GM19025 (cell line): ENCODE measurements at regions not wholly inside any gene's neighbourhood (a gene's known extent, or its start where the extent isn't known, plus 50 kb on each side); places are given as distances from the start of the nearest gene placed in this dataset.
"Not testable (repeated sequence)": the region's sequence is repeated elsewhere in the genome, so short reads cannot be mapped to it uniquely, and the experiment has no call there.

Source experiments
- ATAC-seq: cut with Tn5 transposase; IDR thresholded peaks from one replicate; pipeline ENCODE4 v1.9.1; 2021; ENCODE audit warnings: mild to moderate bottlenecking, low read depth, moderate library complexity; ENCODE audit not compliant: unreplicated experiment

DNA sequence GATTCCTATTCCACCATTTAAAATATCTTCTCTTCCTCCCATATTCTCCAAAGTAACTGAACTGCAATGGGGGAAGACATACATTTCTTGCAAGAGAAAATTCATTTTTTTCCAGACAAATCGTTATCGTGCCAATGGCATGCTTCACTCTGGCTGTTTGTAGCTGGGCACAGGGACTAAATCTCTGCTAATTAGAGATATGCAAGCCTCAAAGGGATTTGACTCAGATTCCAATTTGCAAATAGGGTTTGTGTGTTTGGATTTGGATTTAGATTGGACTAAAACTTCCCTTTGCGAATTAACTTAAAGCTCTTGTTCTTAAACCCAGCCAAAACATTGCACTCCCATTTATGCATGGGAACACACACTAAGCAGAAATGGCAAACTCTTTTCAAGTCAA lies 276.2 kb upstream of the DUSP10 start:
- no peak for ATAC-seq

DNA sequence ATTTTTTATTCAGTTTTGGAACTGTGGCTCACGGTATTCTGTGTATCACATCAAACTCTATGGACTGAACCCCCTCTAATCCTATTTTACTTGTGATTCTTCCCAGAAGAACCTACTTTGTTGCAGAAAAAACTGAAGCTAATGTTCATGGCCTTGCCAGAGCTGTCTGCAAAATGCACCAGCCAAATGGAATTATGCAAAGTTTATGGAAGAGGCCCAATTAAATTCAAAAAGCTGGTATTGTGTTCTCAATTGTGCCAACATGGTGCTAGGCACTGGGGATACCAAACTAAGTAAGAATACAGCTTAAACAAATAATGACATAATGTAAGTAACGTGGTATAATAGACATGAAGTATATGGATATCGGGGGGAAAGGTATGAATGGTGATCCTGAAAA lies 273.8 kb upstream of the DUSP10 start:
- no peak for ATAC-seq

DNA sequence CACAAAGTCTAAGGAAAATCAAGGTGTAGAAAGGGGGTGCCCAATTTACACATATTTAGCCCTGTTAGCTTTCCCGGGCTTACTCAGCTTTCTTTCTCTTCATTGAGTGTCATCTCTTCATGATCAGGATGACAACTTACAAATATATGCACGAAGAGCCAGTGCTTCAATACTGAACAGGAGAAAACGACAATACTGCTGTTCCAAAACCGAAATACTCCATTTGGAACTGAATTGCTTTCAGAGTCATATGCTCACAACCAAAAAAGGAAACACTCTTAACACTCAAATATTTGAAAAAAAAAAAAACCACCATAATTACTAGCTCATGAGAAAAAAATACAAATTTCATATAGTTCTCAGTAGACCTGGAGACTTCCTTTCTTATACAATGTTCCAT lies 272.1 kb upstream of the DUSP10 start:
- no peak for ATAC-seq

DNA sequence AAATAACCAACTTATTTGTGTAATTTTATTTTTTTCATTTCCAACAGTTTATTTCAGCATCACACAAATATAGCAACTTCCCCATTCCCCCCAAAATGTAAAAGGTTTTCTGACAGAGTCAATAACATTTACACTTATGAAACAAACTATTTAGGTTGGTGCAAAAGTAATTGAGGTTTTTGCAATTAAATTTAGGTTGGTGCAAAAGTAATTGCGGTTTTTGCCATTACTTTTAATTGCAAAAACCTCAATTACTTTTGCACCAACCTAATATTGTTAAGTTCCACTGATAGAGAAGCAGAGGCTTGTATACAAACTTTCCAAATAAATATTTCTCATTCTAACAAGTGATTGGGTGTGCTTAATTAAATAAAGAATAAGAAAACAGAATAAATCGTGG lies 270.9 kb upstream of the DUSP10 start:
- ATAC-seq, result no peak

DNA sequence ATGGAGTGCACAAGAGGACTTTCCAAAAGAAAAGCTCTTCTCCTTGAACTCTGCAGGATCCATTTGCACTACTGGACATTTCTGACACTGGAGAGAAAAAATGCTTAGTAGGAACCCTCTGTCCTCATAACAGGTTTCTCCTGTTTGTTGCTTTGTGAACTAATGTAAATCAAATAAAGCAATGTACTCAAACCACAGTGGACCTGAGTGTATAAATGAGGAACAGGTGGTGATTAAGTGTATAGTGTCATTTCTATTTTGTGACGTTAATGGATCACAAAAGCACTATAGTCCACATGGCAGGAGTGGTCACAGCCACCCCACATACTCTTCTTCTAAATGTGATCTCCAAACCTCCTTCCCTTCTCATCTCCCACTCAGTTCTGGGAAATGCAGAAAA lies 268.4 kb upstream of the DUSP10 start:
- no peak for ATAC-seq

DNA sequence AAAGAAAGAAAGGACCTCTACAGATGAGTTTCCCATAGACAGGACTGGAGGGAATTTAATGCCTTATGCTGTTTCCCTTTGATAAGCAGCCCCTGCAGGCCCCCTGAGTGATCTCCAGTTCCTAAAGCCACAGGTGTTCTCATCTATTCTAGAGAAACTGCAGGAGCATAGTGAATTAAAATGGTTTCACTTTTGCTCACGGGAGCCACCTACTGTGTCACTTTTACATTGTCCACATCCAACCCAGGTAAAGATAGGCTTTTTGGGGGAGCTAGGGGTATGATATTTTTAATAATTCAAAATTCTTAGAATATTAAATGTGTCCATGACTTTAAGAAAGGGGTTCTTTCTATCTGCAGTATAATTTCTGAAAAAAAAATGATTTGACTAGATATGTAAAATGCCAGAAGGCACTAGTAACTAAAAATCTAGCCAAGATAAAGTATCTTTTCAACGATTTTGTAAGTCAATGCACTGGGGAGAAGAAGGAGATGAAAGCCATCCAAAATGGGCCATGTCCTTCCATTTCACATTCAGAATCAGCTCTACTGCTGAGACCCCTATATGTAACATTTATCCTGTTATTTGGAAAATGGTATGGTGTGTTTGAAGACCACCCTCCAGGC lies 267.3 kb upstream of the DUSP10 start:
- no peak for ATAC-seq

DNA sequence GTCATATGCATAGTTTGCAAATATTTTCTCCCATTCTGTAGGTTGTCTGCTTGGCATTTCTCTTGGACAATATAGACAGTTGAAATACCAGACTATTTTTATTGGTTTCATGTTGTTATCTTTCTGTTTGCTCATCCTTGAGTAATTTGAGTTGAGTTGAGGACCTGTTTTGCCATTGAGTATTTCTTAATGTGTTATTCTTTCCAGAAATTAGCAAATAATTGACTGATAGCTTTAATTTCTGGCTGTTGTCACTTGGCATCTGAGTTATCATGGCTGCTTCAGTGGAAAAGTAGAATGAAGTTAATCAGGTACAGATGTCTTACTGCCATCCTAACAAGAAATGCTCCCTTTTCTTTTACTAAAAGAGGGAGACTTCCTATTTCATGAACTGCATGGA lies 264.8 kb upstream of the DUSP10 start:
- no peak for ATAC-seq

DNA sequence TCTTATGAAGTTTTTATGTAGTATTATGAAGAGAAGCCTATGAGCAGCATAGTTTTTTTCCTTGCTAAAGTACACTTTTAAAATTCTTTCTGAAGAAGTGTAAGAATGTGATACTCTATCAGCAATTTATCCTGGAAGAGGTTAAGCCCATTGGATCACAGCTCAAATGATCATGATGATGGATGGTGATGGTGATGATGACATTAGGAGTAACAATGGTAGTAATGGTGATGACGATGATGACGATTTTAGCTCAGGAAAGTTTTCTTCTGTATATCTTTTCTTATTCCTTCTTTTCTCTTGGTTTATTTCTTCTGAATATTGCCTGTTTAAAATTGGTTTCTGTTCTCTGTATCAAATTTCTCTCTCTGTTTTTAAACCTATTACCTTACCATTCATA lies 262.9 kb upstream of the DUSP10 start:
- no peak for ATAC-seq

DNA sequence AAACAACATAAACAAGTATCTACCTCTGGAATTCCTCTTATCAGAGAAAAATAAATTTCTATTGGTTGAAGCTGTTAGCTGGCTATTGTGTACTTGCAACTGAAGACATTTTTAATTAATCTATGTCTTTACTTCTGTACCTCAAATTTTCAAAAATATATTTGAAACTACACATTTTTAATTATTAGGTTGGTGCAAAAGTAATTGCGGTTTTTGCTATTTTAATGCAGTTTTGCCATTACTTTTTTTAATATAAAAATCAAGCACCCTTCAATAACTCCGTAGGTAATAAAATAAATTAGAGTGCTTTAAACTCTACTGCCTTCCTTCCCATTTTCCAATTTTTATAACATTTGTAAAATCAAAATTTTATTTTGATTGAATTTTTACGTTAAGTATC lies 262.1 kb upstream of the DUSP10 start:
- no peak for ATAC-seq

DNA sequence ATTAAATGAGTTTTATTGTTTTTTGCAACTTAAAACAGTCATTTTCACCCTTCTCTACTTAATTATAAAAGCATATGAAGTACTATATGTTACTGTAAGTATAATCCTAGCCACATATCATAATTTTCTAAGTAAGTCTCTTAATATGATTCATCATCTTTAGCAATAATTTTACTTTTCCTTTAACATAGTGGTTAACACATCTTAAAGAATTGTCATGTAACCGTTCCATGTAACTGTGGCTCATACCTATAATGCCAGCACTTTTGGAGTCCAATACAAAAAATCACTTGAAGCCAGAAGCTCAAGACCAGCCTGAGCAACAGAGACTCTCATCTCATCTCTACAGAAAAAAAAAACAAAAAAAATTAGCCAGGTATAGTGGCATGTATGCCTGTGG lies 260.6 kb upstream of the DUSP10 start:
- no peak for ATAC-seq

DNA sequence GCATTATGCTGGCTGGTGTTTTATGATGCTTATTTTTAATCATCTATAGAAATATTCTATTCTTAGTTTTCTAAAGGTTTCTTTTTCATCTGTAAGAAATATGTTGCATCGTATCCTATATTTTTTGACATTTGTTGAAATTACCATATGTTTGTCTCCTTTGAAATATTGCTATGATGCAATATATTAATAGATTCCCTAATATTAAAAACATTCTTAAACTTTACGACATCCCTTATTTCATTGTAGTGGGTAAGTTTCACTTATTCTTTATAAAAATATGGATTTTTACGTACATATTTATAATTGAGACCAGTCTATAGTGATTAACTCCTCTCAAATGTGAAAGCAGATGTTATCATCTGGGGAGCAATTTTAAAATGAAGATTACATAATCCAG lies 258.2 kb upstream of the DUSP10 start:
- ATAC-seq, result no peak

DNA sequence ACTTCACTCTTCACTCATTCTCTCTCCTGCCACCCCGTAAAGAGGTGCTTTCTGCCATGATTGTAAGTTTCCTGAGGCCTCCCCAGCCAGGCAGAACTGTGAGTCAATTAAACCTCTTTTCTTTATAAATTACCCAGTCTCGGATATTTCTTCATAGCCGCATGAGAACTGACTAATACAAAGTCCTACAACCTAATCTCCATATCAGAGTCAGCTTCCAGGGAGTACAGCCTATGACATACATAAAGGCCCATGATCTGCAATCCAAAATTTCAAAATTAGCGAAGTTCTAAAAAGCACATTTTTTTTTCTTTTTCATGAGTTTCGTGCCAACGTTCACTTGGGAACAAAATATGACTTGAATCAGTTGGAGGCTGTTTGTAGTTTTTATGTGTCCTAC lies 256.9 kb upstream of the DUSP10 start:
- ATAC-seq, result no peak

DNA sequence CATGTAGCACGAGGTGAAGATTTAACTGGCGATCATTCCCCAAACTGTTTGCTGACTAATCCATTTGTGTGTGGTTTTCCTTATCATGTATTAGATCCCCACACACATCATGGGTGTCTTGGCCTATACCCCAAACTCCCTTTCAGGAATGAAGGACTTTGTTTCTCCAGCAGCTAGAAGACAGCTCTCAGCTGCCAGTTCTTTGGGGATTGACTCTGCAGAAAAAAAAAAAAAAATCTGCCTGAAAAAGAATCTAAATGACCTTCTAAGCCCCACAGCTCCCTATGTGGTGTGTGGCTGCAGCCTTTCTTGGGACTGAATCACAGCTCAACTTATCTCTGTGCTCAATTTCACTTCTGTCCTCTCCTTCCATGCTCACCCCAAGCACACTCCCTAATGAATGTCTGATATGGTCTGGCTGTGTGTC lies 256.3 kb upstream of the DUSP10 start:
- no peak for ATAC-seq

DNA sequence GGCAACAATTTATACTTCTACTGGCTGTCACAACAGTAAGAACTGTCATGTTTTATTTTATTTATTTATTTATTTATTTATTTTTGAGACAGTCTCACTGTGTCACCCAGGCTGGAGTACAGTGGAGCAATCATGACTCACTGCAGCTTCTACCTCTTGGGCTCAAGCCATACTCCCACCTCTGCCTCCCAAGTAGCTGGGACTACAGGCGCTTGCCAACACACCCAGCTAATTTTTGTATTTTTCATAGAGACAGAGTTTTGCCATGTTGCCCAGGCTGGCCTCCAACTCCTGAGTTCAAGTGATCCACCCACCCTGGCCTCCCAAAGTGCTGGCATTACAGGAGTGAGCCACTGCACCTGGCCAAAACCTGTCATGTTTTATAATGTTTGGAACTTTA lies 255.1 kb upstream of the DUSP10 start:
- not testable (repeated sequence) for ATAC-seq

DNA sequence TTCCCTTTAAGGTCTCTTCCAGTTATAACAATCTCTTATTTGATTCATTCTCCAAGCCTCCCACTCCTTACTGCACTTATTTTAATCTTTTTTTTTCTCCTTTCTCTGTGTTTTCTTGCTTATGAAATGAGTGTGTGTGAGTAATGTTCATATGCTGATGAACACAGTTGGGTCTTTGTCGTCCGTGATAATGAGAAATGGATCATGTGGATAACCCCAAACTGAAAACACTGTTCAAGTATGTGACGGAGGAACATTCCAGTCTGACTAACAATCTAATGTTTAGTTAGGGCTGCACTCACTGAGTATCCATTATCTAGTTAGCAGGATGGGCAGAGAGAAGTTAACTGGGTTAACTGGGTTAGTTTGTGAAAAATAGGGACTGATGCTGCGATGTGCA lies 253.1 kb upstream of the DUSP10 start:
- no peak for ATAC-seq

DNA sequence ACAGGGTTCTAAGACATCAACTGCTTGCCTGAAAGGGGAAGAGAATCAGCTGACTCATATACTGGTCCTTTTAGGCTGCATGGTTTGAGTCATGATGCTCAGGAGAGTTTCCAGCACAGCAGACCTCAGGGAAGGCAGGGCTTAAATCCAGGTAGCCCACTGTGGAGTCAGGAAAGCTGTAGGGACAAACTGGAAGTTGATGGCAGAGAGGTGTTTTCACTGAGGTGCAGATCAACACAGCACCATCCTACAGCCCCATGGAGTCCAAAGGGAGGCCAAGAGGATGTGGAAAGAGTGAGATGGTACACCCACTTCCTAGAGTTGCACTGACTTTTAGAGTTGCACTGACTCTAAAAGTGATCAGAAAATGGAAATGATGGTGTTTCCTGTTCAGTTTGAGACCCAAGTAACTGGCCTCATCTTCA lies 252.4 kb upstream of the DUSP10 start:
- ATAC-seq, result no peak

DNA sequence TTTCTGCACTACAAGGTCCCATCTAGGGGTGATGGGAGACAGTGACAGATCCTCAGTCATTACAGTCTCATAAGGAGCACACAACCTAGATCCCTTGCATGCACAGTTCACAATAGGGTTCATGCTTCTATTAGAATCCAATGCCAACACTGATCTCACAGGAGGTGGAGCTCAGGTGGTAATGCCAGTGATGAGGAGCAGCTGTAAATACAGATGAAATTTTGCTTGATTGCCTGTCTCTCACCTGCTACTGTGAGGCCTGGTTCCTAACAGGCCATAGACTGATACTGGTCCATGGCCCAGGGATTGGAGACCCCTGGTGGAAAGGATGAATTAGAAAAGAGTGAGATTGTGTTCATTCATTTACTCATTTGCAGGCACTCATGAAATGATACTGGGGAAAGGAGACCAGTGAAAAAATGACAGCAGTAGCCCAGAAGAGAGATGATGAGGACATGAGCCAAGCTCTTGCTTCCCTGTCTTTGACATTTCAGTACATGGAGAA lies 251.6 kb upstream of the DUSP10 start:
- ATAC-seq, result no peak

DNA sequence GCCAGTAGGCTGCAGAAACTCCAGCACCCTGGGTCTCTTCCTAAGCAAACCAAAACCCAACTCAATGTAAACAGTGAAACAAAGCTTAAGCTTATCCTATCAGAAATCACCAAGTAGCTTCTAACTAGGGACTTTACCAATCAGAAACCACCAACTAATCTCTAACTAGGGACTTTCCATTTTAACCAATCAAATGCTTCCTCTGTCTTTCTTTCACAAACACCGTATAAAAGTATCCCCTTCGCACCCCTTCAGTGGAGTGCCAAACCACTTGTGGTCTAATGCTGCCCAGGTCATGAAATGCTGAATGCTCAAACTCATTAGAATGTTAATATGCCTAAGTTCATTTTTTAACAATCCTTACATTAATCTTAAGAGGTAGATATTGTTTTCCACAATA lies 250.5 kb upstream of the DUSP10 start:
- peak; percentile 60 for ATAC-seq

DNA sequence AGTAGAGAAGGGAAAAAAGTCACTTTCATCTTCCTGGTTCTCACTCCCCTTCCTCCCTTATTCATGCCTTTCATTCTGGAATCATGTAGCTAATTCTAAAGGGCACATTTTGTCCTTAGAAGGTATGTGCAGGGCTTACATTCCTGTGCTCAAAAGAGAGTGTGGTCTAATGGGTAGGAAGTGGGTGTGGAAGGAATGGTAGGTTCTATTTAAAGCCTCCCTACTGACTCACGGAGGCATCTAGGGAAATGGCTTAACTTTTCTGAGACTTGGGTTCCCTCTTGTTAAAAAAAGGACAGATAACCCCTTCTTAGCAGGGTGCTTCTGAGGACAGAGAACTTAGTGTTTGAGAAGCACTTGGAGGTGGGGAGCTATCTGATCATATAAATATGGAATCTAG lies 249.3 kb upstream of the DUSP10 start:
- no peak for ATAC-seq

DNA sequence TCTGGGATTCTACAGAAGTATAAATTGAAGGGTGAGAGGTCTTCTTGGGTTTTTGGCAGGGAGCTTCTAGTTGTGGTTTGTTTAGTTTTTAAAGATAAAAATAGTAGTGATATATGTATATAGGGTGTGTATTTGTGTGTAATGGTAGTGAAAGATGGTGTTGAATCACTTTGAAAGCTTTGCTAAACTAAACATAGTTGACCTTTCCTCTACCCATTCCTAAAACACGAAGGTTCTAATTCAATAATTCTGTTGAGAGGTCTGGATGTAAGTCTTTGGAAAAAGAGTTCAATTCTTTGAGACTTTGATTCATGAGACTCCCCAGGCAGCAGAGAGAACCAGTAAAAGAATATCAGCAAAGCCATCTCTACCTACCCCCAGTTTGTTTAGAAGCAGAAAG lies 247.9 kb upstream of the DUSP10 start:
- ATAC-seq, result no peak

DNA sequence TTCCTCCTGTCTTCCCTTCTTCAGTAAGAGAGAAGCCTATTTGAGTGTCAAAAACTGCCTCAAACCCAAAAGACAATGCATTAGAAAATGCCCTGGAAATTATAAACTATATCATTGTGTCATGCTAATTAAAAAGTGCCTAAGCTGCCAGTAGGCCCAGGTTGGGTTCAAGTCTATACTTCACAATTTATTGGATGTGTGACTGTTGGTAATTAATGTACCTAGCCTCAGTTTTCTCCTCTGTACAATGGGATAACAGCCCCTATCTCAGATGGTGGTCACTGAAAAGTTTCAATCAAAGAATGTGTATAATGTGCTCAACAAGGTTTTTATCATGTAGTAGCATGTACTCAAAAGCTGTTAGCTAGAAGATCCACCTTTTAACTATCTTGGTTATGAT lies 246.9 kb upstream of the DUSP10 start:
- no peak for ATAC-seq

DNA sequence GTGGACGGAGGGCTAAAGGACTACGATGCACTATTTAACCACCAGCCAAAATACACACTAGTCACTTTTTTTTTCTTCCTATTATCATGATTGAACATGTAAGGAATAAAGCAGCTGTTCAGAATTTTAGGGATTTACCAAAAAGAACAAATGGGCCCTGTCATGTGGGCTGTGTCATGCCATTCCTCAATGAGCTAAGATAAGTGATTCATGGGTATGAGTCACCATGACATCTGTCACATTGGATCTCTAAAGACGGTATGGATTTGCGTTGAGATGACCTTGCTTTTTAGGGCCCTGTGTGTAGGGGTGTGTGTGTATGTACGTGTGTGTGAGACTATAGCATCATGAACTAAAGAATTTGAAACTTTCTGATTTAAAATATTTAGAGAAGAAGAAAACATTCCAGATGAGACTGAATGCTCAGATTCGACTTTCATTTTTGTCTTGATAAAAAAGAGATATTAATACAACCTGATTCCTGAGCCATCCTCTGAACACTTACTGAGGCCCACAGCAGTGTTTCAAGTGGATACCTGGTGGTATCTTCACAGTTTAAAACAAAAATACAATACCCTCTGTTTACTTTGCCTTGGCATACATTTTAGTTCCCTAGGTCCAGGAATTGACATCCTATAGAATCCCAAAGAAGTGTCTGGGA lies 246.1 kb upstream of the DUSP10 start:
- no peak for ATAC-seq
